HG02759 (cell line): ENCODE measurements at regions not wholly inside any gene's neighbourhood (a gene's known extent, or its start where the extent isn't known, plus 50 kb on each side); places are given as distances from the start of the nearest gene placed in this dataset.
"Not testable (repeated sequence)": the region's sequence is repeated elsewhere in the genome, so short reads cannot be mapped to it uniquely, and the experiment has no call there.

ENCODE experiments used
- ATAC-seq: cut with Tn5 transposase; IDR thresholded peaks from one replicate; pipeline ENCODE4 v1.9.1; 2021; ENCODE audit warnings: mild to moderate bottlenecking, moderate library complexity; ENCODE audit not compliant: unreplicated experiment

GRCh38 chr17:34039759-34040555 is 215.1 kb upstream of the CCL2 start:
- not testable (repeated sequence) for ATAC-seq

GRCh38 chr17:34045990-34046389 is 209.1 kb upstream of the CCL2 start:
- no peak for ATAC-seq

- no peak for ATAC-seq
These were observed 204.0 kb upstream of the CCL2 start for GRCh38 chr17:34051046-34051445.

GRCh38 chr17:34054495-34054894 is 200.6 kb upstream of the CCL2 start:
- ATAC-seq, result no peak

GRCh38 chr17:34055606-34056005 is 199.5 kb upstream of the CCL2 start:
- ATAC-seq, result no peak

- no peak for ATAC-seq
These were observed 195.5 kb upstream of the CCL2 start for GRCh38 chr17:34059423-34060220.

GRCh38 chr17:34066528-34066927 is 188.6 kb upstream of the CCL2 start:
- ATAC-seq, result no peak

GRCh38 chr17:34067011-34067410 is 188.1 kb upstream of the CCL2 start:
- no peak for ATAC-seq

GRCh38 chr17:34068571-34068970 is 186.5 kb upstream of the CCL2 start:
- ATAC-seq, result no peak

- no peak for ATAC-seq
These were observed 184.4 kb upstream of the CCL2 start for GRCh38 chr17:34070712-34071111.

- no peak for ATAC-seq
These were observed 183.1 kb upstream of the CCL2 start for GRCh38 chr17:34071886-34072420.

- ATAC-seq, result no peak
These were observed 180.0 kb upstream of the CCL2 start for GRCh38 chr17:34075076-34075475.

GRCh38 chr17:34076743-34077631 is 178.1 kb upstream of the CCL2 start:
- no peak for ATAC-seq

- ATAC-seq, result no peak
These were observed 173.8 kb upstream of the CCL2 start for GRCh38 chr17:34081269-34081668.

- no peak for ATAC-seq
These were observed 172.7 kb upstream of the CCL2 start for GRCh38 chr17:34082404-34082803.

- not testable (repeated sequence) for ATAC-seq
These were observed 166.0 kb upstream of the CCL2 start for GRCh38 chr17:34089042-34089441.

GRCh38 chr17:34090593-34090992 is 164.5 kb upstream of the CCL2 start:
- no peak for ATAC-seq

GRCh38 chr17:34091975-34092374 is 163.1 kb upstream of the CCL2 start:
- ATAC-seq, result no peak

- no peak for ATAC-seq
These were observed 160.0 kb upstream of the CCL2 start for GRCh38 chr17:34095106-34095505.

GRCh38 chr17:34098699-34099098 is 156.4 kb upstream of the CCL2 start:
- no peak for ATAC-seq
